Endothelial cell of umbilical vein (primary cell): ENCODE measurements at regions not wholly inside any gene's neighbourhood (a gene's known extent, or its start where the extent isn't known, plus 50 kb on each side); places are given as distances from the start of the nearest gene placed in this dataset.

Source experiments
- BruUV-seq: library from RNA; stranded (reverse); fragments of 400-500 nt; replicated peaks from 2 replicates; lab custom pipeline; 2021; lab: Mats Ljungman, UMichigan
- CTCF ChIA-PET: fragments of 300-600, 350-600 bp; sonication (Branson Sonifier 250); formaldehyde crosslinking; loops from one replicate; lab custom pipeline; 2021; ENCODE audit warnings: antibody characterized with exemption, inconsistent platforms; lab: Charles Lee
- POLR2A ChIA-PET: fragments of 300-600, 350-600 bp; sonication (Branson Sonifier 250); formaldehyde crosslinking; loops from one replicate; lab custom pipeline; 2021; ENCODE audit warnings: antibody characterized with exemption, inconsistent platforms; lab: Charles Lee
- DNase-seq: peaks from one replicate; pipeline ENCODE4 v3.0.0-alpha.2; 2011; ENCODE audit warnings: low read depth, low spot score
- FAIRE-seq: peaks from 2 replicates; lab custom pipeline; 2011; peaks lifted over from hg19 to GRCh38; lab: Jason Lieb, UNC
- H2AFZ ChIP-seq: 2 replicates; pipeline ENCODE4 v1.6.0; 2012; ENCODE audit warnings: low read depth, low read length, control low read depth, inconsistent platforms
- H3K27ac ChIP-seq: 2 replicates; pipeline ENCODE4 v1.5.1; 2011; ENCODE audit warnings: low read depth, mild to moderate bottlenecking, control low read depth, low read length, moderate library complexity; ENCODE audit not compliant: insufficient read depth
- H3K27me3 ChIP-seq, 2 experiments: 2 replicates each; pipeline versions ENCODE4 v1.6.0 to v1.6.1; 2011; ENCODE audit warnings: low read length in 2 of 2, mixed read lengths in 1 of 2; ENCODE audit not compliant: control insufficient read depth in 2 of 2, insufficient read depth in 2 of 2
- H3K36me3 ChIP-seq, 2 experiments: 2 replicates in 1 of 2; 3 replicates in 1 of 2; pipeline ENCODE4 v1.5.1; 2011; ENCODE audit warnings: low read length in 2 of 2, mild to moderate bottlenecking in 1 of 2, moderate library complexity in 1 of 2; ENCODE audit not compliant: control insufficient read depth in 2 of 2, insufficient read depth in 2 of 2; ENCODE audit errors: extremely low read depth in 1 of 2
- H3K4me1 ChIP-seq: 3 replicates; pipeline ENCODE4 v1.5.1; 2011; ENCODE audit warnings: mild to moderate bottlenecking, low read length; ENCODE audit not compliant: control insufficient read depth, insufficient read depth; ENCODE audit errors: extremely low read depth
- H3K4me2 ChIP-seq: 2 replicates; pipeline ENCODE4 v1.6.1; 2011; ENCODE audit warnings: low read length, control low read depth, mixed read lengths; ENCODE audit not compliant: insufficient read depth
- H3K4me3 ChIP-seq, 3 experiments: fragments of 200-600 bp in 1 of 3; sonication (generic), shearing (Covaris generic) in 1 of 3; replicated peaks in 1 of 3; 2 replicates each; pipeline ENCODE4 v1.5.1; 2011 to 2016; ENCODE audit warnings: control low read depth in 3 of 3, low read length in 3 of 3, mild to moderate bottlenecking in 2 of 3, inconsistent platforms in 1 of 3, low read depth in 1 of 3, moderate library complexity in 1 of 3; ENCODE audit not compliant: insufficient read depth in 1 of 3
- H3K79me2 ChIP-seq: 2 replicates; pipeline ENCODE4 v1.6.0; 2012; ENCODE audit warnings: low read length, inconsistent platforms; ENCODE audit not compliant: control insufficient read depth, insufficient read depth
- H3K9ac ChIP-seq: replicated peaks from 2 replicates; pipeline ENCODE3; 2011; ENCODE audit warnings: low read length, control low read depth; ENCODE audit not compliant: insufficient read depth; ENCODE audit errors: extremely low read depth
- H3K9me1 ChIP-seq: replicated peaks from 3 replicates; pipeline ENCODE4 v1.6.0; 2011; ENCODE audit warnings: mild to moderate bottlenecking, low read length; ENCODE audit not compliant: control insufficient read depth, insufficient read depth; ENCODE audit errors: extremely low read depth
- H3K9me3 ChIP-seq: replicated peaks from 2 replicates; pipeline ENCODE4 v1.5.1; 2012; ENCODE audit warnings: low read length, inconsistent platforms; ENCODE audit not compliant: control insufficient read depth, insufficient read depth
- H4K20me1 ChIP-seq: replicated peaks from 2 replicates; pipeline ENCODE3; 2011; ENCODE audit warnings: mild to moderate bottlenecking, low read length; ENCODE audit not compliant: control insufficient read depth, insufficient read depth; ENCODE audit errors: extremely low read depth
- CTCF ChIP-seq, 2 donors: IDR thresholded peaks; 1 replicate in 1 of 2; 2 replicates in 1 of 2; pipeline ENCODE4 v1.5.1; 2011; ENCODE audit warnings: low read length in 2 of 2, mild to moderate bottlenecking in 2 of 2, moderate library complexity in 2 of 2, control low read depth in 1 of 2, inconsistent platforms in 1 of 2, low read depth in 1 of 2; ENCODE audit not compliant: insufficient read depth in 1 of 2; ENCODE audit errors: extremely low read depth in 1 of 2
- EZH2 ChIP-seq: IDR thresholded peaks from 2 replicates; pipeline ENCODE4 v1.6.1; 2012; ENCODE audit warnings: borderline replicate concordance, low read depth, mild to moderate bottlenecking, moderate library complexity, low read length, inconsistent platforms; ENCODE audit not compliant: severe bottlenecking
- FOS ChIP-seq: IDR thresholded peaks from 2 replicates; pipeline ENCODE4 v1.6.1; 2011; ENCODE audit warnings: mild to moderate bottlenecking, low read length, moderate library complexity, borderline replicate concordance; ENCODE audit not compliant: insufficient read depth
- GATA2 ChIP-seq: IDR thresholded peaks from 2 replicates; pipeline ENCODE4 v1.7.0; 2011; ENCODE audit warnings: low read depth, mild to moderate bottlenecking, moderate library complexity, mixed read lengths, low read length; ENCODE audit not compliant: insufficient read length, insufficient read depth
- JUN ChIP-seq: IDR thresholded peaks from 2 replicates; pipeline ENCODE4 v1.6.1; 2011; ENCODE audit warnings: borderline replicate concordance, low read depth; ENCODE audit not compliant: insufficient read length, insufficient read depth
- MYC ChIP-seq: IDR thresholded peaks from one replicate; pipeline ENCODE4 v1.6.1; 2011; ENCODE audit warnings: mild to moderate bottlenecking, low read depth, low read length
- POLR2A ChIP-seq: IDR thresholded peaks from 2 replicates; pipeline ENCODE4 v1.6.1; 2012; ENCODE audit warnings: low read depth, mild to moderate bottlenecking, control low read depth, low read length
- POLR2AphosphoS5 ChIP-seq: IDR thresholded peaks from 2 replicates; pipeline ENCODE4 v1.6.1; 2012; ENCODE audit warnings: low read depth, mild to moderate bottlenecking, control low read depth, low read length, moderate library complexity; ENCODE audit not compliant: insufficient read depth
- dilution Hi-C: fragments of 300-500 bp; cut with MboI; formaldehyde crosslinking; loops from one replicate; pipeline ENCODE4 v1.15.0; 2019; ENCODE audit warnings: low sequenced_read_pairs; ENCODE audit not compliant: extremely low pct_ligation_motif_present
- intact Hi-C: fragments of 100-400 bp; cut with micrococcal nuclease; formaldehyde crosslinking; loops from one replicate; pipeline ENCODE4 v1.10.0; 2022
- TF ChIP-seq, protein P1 (sequence below): IDR thresholded peaks from 2 replicates; pipeline ENCODE4 v1.6.1; 2011; ENCODE audit not compliant: insufficient read depth, insufficient read length

- FAIRE-seq (no peak), DNase-seq (no peak)
- Histone ChIP-seq H3K79me2 (no peaks in the 10 kb centered on the region), H3K36me3 (no peaks in the 10 kb centered on the region), H4K20me1 (no peaks in the 10 kb centered on the region), H3K4me2 (no peak overlapping the region), H2AFZ (peak overlapping the region; percentile 77), H3K4me1 (peaks cover 11% of the 10 kb centered on the region), H3K27me3 (no peaks in the 10 kb centered on the region), H3K9me1 (no peaks in the 10 kb centered on the region), H3K9ac (no peak overlapping the region), H3K4me3 (no peak overlapping the region), H3K27ac (no peak overlapping the region), H3K9me3 (no peaks in the 10 kb centered on the region)
- ChIA-PET POLR2A (interaction anchor here (0.6 kb wide), 1 partner anchor 190 kb away, joined by 4 read pairs; no protein-coding TSS in a partner anchor), CTCF (interaction anchor here (1.4 to 1.7 kb wide), 2 partner anchors 16 to 46 kb away, joined by 3 to 4 read pairs; no protein-coding TSS in a partner anchor)
- dilution Hi-C loops (no loop called here), intact Hi-C loops (no loop called here)
- no TSS peak for BruUV-seq
- no peak for TF ChIP-seq POLR2A
- no peak for TF ChIP-seq EZH2
- no peak for TF ChIP-seq GATA2
- TF ChIP-seq POLR2AphosphoS5: no peak
- TF ChIP-seq, protein P1, sequence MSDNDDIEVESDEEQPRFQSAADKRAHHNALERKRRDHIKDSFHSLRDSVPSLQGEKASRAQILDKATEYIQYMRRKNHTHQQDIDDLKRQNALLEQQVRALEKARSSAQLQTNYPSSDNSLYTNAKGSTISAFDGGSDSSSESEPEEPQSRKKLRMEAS: no peak
- TF ChIP-seq JUN: no peak
- TF ChIP-seq FOS: no peak
- no peak for TF ChIP-seq MYC
- TF ChIP-seq CTCF (IDR thresholded peaks at IDR 0.05; ENCODE audit: extremely low read depth in 1 of 2, insufficient read depth in 1 of 2, low read depth in 1 of 2, low read length in 2 of 2): no peak
Observed at GRCh38 chr15:69794645-69795469, 302.9 kb downstream of the TLE3 start.
